ENCODE measurements at regions not wholly inside any gene's neighbourhood (a gene's known extent, or its start where the extent isn't known, plus 50 kb on each side); places are given as distances from the start of the nearest gene placed in this dataset.
"Not testable (repeated sequence)": the region's sequence is repeated elsewhere in the genome, so short reads cannot be mapped to it uniquely, and the experiment has no call there.

GRCh38 chr3:89533275-89533674 is 425.9 kb downstream of the EPHA3 start:
- no peaks in the 10 kb centered on the region for H3K36me3 ChIP-seq (ENCODE audit: insufficient read depth)
- 66% methylated on average over 2 of the region's 2 CpGs for WGBS
- no peaks in the 10 kb centered on the region for H3K4me1 ChIP-seq (ENCODE audit: insufficient read depth)
- H3K4me3 ChIP-seq (ENCODE audit: low read depth, low read length) = no peak overlapping the region
- no peak for DNase-seq (ENCODE audit: extremely low spot score)
- no peak overlapping the region for H3K27ac ChIP-seq (ENCODE audit: low read depth)

- not testable (repeated sequence) for H3K36me3 ChIP-seq (ENCODE audit: insufficient read depth); DNase-seq (ENCODE audit: extremely low spot score); H3K4me1 ChIP-seq (ENCODE audit: insufficient read depth); H3K27ac ChIP-seq (ENCODE audit: low read depth); H3K4me3 ChIP-seq (ENCODE audit: low read depth, low read length)
- 88% methylated on average over 6 of the region's 6 CpGs for WGBS
Measured at GRCh38 chr3:89554587-89554986, 447.2 kb downstream of the EPHA3 start.

- 59% methylated on average over 1 of the region's 1 CpG for WGBS
- H3K27ac ChIP-seq (ENCODE audit: low read depth) = no peak overlapping the region
Measured at GRCh38 chr3:89558711-89559110, 451.3 kb downstream of the EPHA3 start.

GRCh38 chr3:89560568-89560967 is 453.1 kb downstream of the EPHA3 start:
- no peak overlapping the region for H3K27ac ChIP-seq (ENCODE audit: low read depth)
- DNase-seq (ENCODE audit: extremely low spot score) = no peak
- H3K4me1 ChIP-seq (ENCODE audit: insufficient read depth) = no peaks in the 10 kb centered on the region
- H3K4me3 ChIP-seq (ENCODE audit: low read depth, low read length) = no peak overlapping the region
- peaks cover 2% of the 10 kb centered on the region for H3K36me3 ChIP-seq (ENCODE audit: insufficient read depth)
- 28% methylated on average over 1 of the region's 1 CpG for WGBS

More at GRCh38 chr3:89558711-89559110, 451.3 kb downstream of the EPHA3 start:
- no peak overlapping the region for H3K4me3 ChIP-seq (ENCODE audit: low read depth, low read length)
- H3K4me1 ChIP-seq (ENCODE audit: insufficient read depth) = no peaks in the 10 kb centered on the region
- peaks cover 2% of the 10 kb centered on the region for H3K36me3 ChIP-seq (ENCODE audit: insufficient read depth)
- no peak for DNase-seq (ENCODE audit: extremely low spot score)

- WGBS = 93% methylated on average over 1 of the region's 1 CpG
- Histone ChIP-seq H3K4me3 (ENCODE audit: low read depth, low read length) (no peak overlapping the region), H3K4me1 (ENCODE audit: insufficient read depth) (no peaks in the 10 kb centered on the region), H3K36me3 (ENCODE audit: insufficient read depth) (peaks cover 2% of the 10 kb centered on the region), H3K27ac (ENCODE audit: low read depth) (no peak overlapping the region)
- no peak for DNase-seq (ENCODE audit: extremely low spot score)
Measured at GRCh38 chr3:89562373-89562772, 455.0 kb downstream of the EPHA3 start.

- Histone ChIP-seq H3K4me3 (ENCODE audit: low read depth, low read length) (no peak overlapping the region), H3K4me1 (ENCODE audit: insufficient read depth) (no peaks in the 10 kb centered on the region), H3K36me3 (ENCODE audit: insufficient read depth) (no peaks in the 10 kb centered on the region), H3K27ac (ENCODE audit: low read depth) (no peak overlapping the region)
- no peak for DNase-seq (ENCODE audit: extremely low spot score)
Measured at GRCh38 chr3:89565098-89565497, 457.7 kb downstream of the EPHA3 start.

GRCh38 chr3:89570465-89570864 is 463.0 kb downstream of the EPHA3 start:
- no peaks in the 10 kb centered on the region for H3K36me3 ChIP-seq (ENCODE audit: insufficient read depth)
- no peaks in the 10 kb centered on the region for H3K4me1 ChIP-seq (ENCODE audit: insufficient read depth)
- H3K27ac ChIP-seq (ENCODE audit: low read depth) = no peak overlapping the region
- WGBS = 81% methylated on average over 6 of the region's 6 CpGs
- no peak overlapping the region for H3K4me3 ChIP-seq (ENCODE audit: low read depth, low read length)
- no peak for DNase-seq (ENCODE audit: extremely low spot score)

GRCh38 chr3:89571298-89571697 is 463.9 kb downstream of the EPHA3 start:
- H3K36me3 ChIP-seq (ENCODE audit: insufficient read depth) = no peaks in the 10 kb centered on the region
- H3K4me1 ChIP-seq (ENCODE audit: insufficient read depth) = no peaks in the 10 kb centered on the region
- no peak for DNase-seq (ENCODE audit: extremely low spot score)
- no peak overlapping the region for H3K27ac ChIP-seq (ENCODE audit: low read depth)
- no peak overlapping the region for H3K4me3 ChIP-seq (ENCODE audit: low read depth, low read length)
- 68% methylated on average over 10 of the region's 10 CpGs for WGBS

GRCh38 chr3:89571707-89572106 is 464.3 kb downstream of the EPHA3 start:
- no peaks in the 10 kb centered on the region for H3K4me1 ChIP-seq (ENCODE audit: insufficient read depth)
- 33% methylated on average over 7 of the region's 7 CpGs for WGBS
- H3K36me3 ChIP-seq (ENCODE audit: insufficient read depth) = no peaks in the 10 kb centered on the region
- DNase-seq (ENCODE audit: extremely low spot score) = no peak
- no peak overlapping the region for H3K27ac ChIP-seq (ENCODE audit: low read depth)
- no peak overlapping the region for H3K4me3 ChIP-seq (ENCODE audit: low read depth, low read length)

- no peak for DNase-seq (ENCODE audit: extremely low spot score)
- 91% methylated on average over 1 of the region's 1 CpG for WGBS
- H3K36me3 ChIP-seq (ENCODE audit: insufficient read depth) = no peaks in the 10 kb centered on the region
- H3K4me1 ChIP-seq (ENCODE audit: insufficient read depth) = no peaks in the 10 kb centered on the region
- no peak overlapping the region for H3K4me3 ChIP-seq (ENCODE audit: low read depth, low read length)
- H3K27ac ChIP-seq (ENCODE audit: low read depth) = no peak overlapping the region
Measured at GRCh38 chr3:89572261-89572660, 464.8 kb downstream of the EPHA3 start.

GRCh38 chr3:89576417-89576816 is 469.0 kb downstream of the EPHA3 start:
- WGBS = 90% methylated on average over 1 of the region's 1 CpG
- Histone ChIP-seq H3K36me3 (ENCODE audit: insufficient read depth) (no peaks in the 10 kb centered on the region), H3K27ac (ENCODE audit: low read depth) (no peak overlapping the region), H3K4me3 (ENCODE audit: low read depth, low read length) (no peak overlapping the region), H3K4me1 (ENCODE audit: insufficient read depth) (no peaks in the 10 kb centered on the region)
- DNase-seq (ENCODE audit: extremely low spot score) = no peak

GRCh38 chr3:89577637-89578530 is 470.5 kb downstream of the EPHA3 start:
- H3K36me3 ChIP-seq (ENCODE audit: insufficient read depth) = no peaks in the 10 kb centered on the region
- no peak overlapping the region for H3K27ac ChIP-seq (ENCODE audit: low read depth)
- H3K4me3 ChIP-seq (ENCODE audit: low read depth, low read length) = no peak overlapping the region
- DNase-seq (ENCODE audit: extremely low spot score) = no peak
- H3K4me1 ChIP-seq (ENCODE audit: insufficient read depth) = no peaks in the 10 kb centered on the region
- WGBS = 76% methylated on average over 8 of the region's 8 CpGs

GRCh38 chr3:89580859-89581258 is 473.4 kb downstream of the EPHA3 start:
- no peak overlapping the region for H3K27ac ChIP-seq (ENCODE audit: low read depth)
- no peaks in the 10 kb centered on the region for H3K4me1 ChIP-seq (ENCODE audit: insufficient read depth)
- no peaks in the 10 kb centered on the region for H3K36me3 ChIP-seq (ENCODE audit: insufficient read depth)
- WGBS = 70% methylated on average over 3 of the region's 3 CpGs
- no peak for DNase-seq (ENCODE audit: extremely low spot score)
- H3K4me3 ChIP-seq (ENCODE audit: low read depth, low read length) = no peak overlapping the region

- no peak for DNase-seq (ENCODE audit: extremely low spot score)
- Histone ChIP-seq H3K4me3 (ENCODE audit: low read depth, low read length) (no peak overlapping the region), H3K4me1 (ENCODE audit: insufficient read depth) (no peaks in the 10 kb centered on the region), H3K36me3 (ENCODE audit: insufficient read depth) (no peaks in the 10 kb centered on the region), H3K27ac (ENCODE audit: low read depth) (no peak overlapping the region)
- WGBS = 68% methylated on average over 3 of the region's 3 CpGs
Measured at GRCh38 chr3:89584398-89584797, 477.0 kb downstream of the EPHA3 start.

All from urinary bladder (tissue), 3 donors.